Thyroid gland (tissue), 4 donors: ENCODE measurements at regions not wholly inside any gene's neighbourhood (a gene's known extent, or its start where the extent isn't known, plus 50 kb on each side); places are given as distances from the start of the nearest gene placed in this dataset.
"Not testable (repeated sequence)": the region's sequence is repeated elsewhere in the genome, so short reads cannot be mapped to it uniquely, and the experiment has no call there.

Source experiments
- POLR2A ChIP-seq, 2 donors: fragments of 450-650 bp; IDR thresholded peaks; one replicate each; pipeline ENCODE4 v1.6.1; 2017; ENCODE audit warnings: antibody characterized with exemption in 2 of 2, mild to moderate bottlenecking in 2 of 2, moderate library complexity in 1 of 2
- TF ChIP-seq, protein P1 (sequence below), 6 experiments: fragments of 200-600 bp in 3 of 6; fragments of 450-650 bp in 3 of 6; sonication (generic) in 3 of 6; IDR thresholded peaks; one replicate each; pipeline ENCODE4 v1.5.1; 2016 to 2019; ENCODE audit warnings: antibody characterized with exemption in 6 of 6, mild to moderate bottlenecking in 2 of 6, inconsistent platforms in 1 of 6, moderate library complexity in 1 of 6

DNA sequence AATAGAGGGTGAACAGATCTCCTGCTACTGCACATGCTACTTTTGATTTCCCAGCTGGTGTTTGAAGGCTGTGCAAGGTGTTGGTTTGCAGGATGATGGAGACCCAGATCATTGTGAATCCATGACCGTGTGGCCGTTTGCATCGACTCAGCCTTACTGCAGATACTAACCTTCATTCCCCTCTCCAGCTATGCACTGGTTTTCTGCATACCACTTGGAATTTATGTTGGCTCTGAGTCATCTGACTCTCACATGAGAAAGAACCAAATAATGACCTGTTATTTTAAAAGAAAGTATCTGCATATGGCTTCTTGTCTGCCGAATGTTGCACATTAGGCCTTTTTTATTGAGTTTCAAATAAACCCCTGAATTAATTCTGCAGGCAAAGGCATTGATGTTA is 221.7 kb upstream of the PRKX start:
- not testable (repeated sequence) for TF ChIP-seq POLR2A (IDR thresholded peaks at IDR 0.05)
- TF ChIP-seq, protein P1, sequence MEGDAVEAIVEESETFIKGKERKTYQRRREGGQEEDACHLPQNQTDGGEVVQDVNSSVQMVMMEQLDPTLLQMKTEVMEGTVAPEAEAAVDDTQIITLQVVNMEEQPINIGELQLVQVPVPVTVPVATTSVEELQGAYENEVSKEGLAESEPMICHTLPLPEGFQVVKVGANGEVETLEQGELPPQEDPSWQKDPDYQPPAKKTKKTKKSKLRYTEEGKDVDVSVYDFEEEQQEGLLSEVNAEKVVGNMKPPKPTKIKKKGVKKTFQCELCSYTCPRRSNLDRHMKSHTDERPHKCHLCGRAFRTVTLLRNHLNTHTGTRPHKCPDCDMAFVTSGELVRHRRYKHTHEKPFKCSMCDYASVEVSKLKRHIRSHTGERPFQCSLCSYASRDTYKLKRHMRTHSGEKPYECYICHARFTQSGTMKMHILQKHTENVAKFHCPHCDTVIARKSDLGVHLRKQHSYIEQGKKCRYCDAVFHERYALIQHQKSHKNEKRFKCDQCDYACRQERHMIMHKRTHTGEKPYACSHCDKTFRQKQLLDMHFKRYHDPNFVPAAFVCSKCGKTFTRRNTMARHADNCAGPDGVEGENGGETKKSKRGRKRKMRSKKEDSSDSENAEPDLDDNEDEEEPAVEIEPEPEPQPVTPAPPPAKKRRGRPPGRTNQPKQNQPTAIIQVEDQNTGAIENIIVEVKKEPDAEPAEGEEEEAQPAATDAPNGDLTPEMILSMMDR (IDR thresholded peaks at IDR 0.05), result not testable (repeated sequence)
